G401 (cell line): ENCODE measurements at regions not wholly inside any gene's neighbourhood (a gene's known extent, or its start where the extent isn't known, plus 50 kb on each side); places are given as distances from the start of the nearest gene placed in this dataset.

Experiments
- DNase-seq: peaks from one replicate; pipeline ENCODE4 v3.0.0-alpha.2; 2015; ENCODE audit warnings: low spot score
- in situ Hi-C: cut with HindIII; loops from 2 replicates; pipeline ENCODE4 v1.10.0; 2016; ENCODE audit warnings: low sequenced_read_pairs, mixed read lengths

DNA sequence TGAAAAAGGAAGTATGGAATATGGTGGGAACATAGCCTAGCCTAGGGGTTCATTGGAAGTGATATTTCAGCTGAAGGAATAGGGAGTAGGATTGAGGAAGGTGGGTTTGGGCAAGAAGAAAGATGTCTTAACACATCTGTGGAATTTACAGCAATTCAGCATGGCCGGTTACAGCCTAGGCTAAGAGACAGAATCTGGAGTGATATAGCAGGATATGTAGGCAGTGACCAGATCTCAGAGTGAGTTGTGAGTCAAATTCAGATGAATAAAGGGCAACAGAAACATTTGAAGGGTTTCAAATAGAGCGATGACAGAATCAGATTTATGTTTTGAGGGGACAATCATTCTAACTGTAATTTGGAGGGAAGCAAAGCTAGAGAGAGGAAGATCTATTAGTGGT, 199.0 kb upstream of the PRPS1L1 start:
- no peak for DNase-seq
- in situ Hi-C loops: no loop called here

DNA sequence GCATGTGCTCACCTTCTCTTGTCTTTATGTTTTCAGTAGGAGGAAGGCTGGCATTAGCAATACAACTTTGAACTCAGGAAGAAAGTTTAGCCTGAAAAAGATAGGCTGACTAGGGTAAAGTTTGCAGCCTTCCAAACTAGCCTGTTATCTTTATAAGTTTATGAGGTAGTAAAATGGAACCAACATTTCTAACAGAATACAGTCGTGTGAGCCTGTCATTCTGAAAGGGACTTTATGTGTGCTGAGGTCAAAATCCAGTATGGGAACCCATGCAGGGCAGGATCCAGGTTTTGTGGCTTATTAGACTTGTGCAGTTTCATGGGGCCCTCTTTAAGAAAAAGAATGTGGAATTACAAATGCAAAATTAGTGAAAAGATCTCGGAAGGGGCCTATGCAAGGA, 201.0 kb upstream of the PRPS1L1 start:
- DNase-seq: no peak
- in situ Hi-C loops: no loop called here

DNA sequence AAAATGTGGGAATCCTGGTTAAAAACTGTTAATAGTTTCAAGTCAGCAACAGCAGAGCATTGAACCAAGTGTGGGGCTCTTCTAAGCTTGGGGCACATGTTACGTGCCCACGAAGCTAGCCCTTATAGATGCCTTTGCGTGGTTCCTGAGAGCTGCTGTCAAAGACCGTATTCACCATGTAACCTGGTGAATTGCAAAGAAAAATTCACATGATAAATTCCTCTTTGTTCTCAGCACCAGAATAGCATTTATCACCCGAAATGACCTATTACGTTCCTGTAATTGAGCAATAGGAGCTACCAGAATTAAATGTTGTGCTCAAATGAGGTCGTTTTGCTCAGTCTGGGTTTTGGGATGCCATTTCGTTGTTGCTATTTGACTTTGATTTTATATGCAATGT, 202.6 kb upstream of the PRPS1L1 start:
- DNase-seq: no peak
- in situ Hi-C loops: no loop called here

DNA sequence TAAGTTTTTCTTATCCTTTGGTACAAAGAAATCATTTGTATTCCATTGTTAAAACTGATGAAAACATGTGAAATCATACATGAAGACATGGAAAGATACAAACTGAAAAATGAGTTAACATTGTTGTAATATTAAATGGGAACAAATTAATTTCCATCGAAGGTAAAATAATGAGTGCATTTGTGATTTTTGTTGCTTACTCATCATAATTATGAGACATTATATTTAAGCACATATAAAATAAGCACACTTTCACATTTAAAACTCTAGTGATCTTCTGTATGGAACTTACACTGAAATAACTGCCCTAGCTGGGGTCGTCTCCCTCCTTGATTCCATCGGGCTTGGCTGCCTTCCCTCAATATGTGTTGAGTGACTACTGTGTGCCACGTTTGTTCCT, 204.2 kb upstream of the PRPS1L1 start:
- in situ Hi-C loops: no loop called here
- DNase-seq: no peak

DNA sequence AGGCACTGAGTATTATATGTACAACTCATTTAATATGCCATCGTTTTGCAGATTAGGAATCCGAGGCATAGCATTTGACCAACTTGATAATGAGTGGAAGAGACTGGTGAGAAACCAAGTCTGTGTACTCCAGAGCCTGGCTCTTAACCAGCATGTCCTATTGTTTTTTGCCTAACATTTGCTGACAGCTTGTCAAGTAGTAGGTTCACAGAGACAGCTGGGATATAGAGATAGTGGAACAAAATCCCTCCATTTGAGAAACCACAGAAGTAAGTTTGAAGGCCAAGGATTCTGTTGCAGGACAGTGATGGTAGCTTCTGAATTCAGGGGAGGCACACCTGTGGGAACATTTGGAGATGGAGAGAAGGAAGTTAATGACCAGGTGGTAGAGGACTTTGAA, 206.9 kb upstream of the PRPS1L1 start:
- DNase-seq: no peak
- in situ Hi-C loops: no loop called here

DNA sequence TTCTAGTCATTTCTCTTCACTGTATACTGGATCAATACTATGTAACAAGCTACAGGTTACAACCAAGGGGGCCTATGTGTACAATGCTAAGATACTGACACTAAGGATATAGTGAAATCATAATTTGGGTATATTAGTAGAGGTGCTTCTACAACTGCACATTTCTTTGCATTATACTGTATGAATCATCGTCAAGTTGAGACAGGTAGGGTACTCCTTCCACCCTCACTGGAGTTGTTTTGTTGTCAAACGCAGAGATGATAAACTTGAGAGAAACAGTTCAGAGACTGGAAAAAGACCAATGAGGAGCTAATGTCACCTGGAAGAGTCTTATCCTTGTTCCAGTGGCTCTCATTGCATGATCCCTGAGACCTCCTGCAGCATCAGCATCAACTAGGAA, 208.2 kb upstream of the PRPS1L1 start:
- in situ Hi-C loops: no loop called here
- DNase-seq: no peak

DNA sequence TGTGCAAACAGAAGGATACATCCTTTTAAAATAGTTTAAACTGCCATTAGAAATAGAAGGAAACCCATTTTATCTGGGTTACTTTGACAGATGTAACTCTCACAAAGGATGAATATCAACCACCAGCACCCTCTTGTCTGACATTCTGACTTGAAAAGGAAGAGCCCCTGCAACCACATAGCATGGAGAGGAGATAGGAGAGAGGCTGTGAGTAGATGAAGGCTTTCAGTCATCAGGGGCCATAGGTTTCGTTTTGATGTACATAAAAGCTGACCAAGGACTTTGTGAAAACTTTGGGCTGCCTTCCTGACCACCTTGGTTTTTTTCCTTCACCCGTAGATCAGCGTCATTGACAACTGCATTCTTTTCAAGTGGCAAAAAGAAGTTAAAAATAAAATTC, 211.6 kb upstream of the PRPS1L1 start:
- in situ Hi-C loops: no loop called here
- no peak for DNase-seq

DNA sequence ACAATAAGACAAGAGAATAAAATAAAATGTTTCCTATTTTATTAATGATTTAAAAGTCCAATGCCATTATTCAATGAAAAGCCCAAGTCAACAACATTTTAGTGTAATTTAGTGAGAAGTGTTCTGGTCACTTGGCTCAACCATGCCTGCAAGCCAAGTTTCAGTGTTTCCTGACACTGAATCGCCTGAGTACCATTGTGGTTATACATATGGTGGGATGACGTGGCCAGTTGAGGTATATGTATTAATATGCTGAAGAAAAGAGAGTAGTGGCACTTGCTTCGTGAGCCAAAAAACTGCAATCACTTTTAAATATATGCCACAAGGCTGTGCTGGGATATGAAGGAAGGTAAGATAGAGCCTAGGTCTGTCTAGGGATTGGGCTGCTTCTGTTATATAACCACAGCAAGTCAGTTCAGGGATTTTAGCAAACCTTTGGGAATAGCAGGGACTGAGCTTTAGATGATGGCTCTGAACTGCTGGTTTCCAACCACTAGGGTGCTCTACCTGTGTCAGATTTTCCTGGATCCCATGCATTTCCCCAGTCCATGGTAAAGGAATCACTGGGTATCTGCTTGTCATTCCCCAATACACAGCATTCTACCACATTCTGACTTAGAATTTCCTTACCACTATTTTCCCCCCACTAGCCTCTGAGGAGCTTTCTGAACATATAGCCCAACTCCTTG, 214.0 kb upstream of the PRPS1L1 start:
- in situ Hi-C loops: no loop called here
- DNase-seq: no peak

DNA sequence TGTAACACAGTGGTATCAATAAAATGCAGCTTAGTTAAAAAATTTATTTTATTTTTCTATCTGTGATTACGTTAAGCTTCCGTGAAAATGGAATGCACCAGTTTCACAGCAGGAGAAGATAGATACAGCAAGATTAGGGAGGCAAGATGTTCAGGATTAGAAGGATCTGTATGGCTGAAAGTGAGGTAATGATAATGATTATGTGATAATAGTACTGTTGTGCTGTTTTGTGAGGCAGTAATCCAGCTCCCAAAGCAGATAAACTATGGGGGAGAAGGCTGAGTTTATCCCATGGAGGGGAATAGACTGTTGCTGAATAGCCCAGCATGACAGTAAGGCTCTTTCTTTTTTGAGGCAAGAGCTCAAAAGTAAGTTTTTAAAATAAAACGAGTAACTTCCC, 216.1 kb upstream of the PRPS1L1 start:
- in situ Hi-C loops: no loop called here
- no peak for DNase-seq

DNA sequence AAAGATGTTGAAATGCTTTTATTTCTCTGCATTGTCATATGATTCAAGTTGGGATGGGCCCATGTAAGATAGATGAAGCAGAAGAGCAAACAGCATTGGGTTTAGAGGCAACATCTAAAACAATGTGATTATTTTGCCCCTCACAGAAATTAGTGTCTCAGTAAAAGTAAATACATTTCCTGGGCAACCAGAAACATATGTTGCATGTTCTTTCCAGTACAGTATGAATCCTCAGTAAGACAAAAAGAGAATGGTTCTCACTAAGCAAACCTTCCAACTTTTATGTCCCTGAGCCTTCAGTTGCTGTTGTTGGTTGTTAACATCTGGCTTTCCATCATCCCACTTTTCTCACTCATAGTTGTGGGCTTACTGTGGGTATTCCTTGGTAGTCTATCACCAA, 222.5 kb upstream of the PRPS1L1 start:
- no peak for DNase-seq
- in situ Hi-C loops: no loop called here

DNA sequence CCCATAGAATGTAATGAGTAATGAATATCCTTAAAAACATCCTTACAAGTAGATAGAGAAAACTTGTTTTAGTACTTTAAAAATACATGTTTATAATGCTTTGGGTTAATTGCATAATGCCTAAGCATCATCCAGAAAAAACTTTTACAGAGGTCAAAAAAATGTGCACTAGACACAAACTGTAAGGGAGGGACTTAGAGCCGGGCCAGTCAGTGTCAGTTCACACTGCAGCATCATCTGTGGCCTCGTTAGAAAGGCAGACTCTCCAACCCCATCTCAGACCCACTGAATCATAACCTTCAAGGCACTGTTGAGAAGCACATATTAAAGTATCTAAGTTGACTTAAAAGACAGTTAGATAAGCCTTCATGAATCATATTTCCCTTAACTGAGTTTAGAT, 230.1 kb upstream of the PRPS1L1 start:
- no peak for DNase-seq

DNA sequence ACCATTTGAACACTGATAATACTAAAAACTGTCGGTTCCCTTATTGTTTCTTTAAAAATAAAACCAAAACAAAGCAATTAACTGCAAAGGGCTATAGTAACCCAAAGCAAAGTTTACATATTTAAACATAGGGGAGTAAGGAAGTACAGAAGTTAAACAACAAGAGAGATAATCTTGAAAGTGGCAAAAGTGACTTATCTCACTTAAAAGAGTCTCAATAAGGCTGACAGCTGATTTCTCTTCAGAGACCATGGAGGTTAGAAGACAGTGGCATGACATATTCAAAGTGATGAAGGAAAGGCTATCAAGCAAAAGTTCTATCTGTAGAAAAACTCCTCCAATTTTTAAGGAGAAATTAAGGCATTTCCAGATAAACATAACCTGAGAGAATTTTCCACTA, 233.5 kb upstream of the HDAC9 start:
- in situ Hi-C loops: no loop called here
- no peak for DNase-seq

More for the DNA sequence above, 230.1 kb upstream of the PRPS1L1 start:
- in situ Hi-C loops: no loop called here

DNA sequence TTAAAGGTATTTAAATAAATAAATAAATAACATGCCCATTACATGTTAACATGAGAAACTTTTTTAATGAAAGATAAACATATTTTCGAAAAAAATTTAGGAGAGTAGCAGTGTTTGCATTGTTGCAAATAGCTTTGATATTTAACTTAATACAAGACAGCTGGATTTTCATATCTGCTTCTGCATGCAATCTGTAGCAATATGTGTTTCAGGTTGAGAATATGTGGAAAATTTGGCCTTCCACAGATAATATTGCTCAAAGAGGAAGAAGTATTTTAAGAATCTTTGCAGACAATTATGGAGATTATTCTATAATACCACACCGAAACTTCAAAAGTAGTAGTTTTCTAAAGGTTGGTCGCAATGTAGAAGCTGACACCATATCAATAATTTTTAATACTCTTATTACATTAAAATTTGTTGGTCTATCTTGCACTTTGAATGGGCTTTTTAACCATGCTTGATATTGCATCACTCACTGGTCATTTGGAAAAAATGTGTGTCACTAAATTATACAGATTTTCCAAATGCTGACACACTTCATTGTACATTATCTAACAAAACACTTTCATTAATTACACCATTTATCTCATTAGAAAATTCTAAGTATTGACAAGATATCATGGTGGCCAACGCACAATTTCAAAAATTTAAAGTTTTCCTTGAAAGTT, 229.8 kb upstream of the HDAC9 start:
- DNase-seq: no peak
- in situ Hi-C loops: no loop called here

DNA sequence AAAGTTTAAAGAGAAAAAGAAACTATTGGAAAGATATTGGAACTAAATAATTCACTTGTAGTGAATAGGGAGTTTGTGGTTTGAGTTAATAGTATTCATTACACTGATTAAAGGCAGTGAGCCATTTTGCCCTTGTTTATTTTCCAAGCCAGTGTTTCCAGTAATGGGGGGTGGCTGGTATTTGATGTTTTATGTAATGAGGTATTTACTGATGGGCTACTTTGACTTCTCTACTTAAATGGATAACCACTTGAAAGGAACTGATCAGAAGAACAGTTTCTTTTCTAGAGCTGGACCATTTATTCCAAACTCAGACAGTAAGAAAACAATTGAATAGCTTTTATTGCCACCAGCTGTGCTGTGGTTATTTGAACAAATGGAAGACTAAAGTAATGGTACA, 227.0 kb upstream of the HDAC9 start:
- DNase-seq: no peak
- in situ Hi-C loops: no loop called here

DNA sequence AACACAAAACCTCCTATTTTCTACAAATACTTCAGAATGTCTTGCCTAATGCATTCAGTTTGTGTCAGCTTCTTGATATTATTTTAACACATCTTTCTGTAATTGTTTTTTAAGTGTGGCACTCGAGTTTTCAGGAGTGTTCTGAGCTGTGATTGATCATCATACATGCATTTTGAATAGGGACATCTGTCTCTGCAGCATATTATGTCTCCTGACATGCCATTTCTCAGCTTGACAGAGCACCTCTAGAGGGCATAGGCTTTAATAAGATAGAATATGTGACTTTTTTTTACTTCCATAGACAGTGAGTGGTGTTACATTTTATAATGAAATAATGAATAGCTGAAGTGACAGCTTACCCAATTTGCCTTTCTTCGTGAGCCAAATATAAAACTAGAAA, 219.2 kb upstream of the HDAC9 start:
- no peak for DNase-seq
- in situ Hi-C loops: no loop called here

DNA sequence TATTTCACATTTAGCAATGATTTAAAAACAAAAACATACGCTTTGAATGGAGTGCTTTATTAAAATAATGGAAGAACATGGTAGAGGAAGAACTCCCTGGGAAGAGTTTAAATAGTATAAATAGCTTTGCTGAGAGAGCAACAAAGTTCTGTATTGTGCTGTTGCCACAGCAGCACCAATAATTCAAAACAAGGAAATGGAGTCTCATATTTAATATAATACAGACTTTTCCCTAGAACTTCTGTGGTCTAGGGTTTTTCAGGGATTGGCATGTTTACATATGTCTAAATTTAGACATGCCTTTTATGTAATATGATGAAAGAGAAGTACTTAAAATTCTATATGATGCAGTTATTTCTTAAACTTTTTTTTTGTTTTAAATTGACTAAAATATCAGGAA, 217.2 kb upstream of the HDAC9 start:
- DNase-seq: no peak
- in situ Hi-C loops: no loop called here

DNA sequence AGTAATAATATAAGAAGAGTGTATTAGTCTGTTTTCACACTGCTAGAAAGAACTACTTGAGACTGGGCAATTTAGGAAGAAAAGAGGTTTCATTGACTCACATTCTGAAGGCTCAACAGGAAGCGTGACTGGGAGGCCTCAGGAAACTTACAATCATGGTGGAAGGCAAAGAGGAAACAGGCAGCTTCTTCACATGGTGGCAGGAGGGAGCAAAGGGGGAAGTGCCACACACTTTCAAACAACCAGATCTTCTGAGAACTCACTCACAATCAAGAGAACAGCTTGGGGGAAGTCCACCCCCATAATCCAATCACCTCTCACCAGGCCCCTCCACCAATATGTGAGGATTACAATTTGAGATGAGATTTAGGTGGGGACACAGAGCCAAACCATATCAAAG, 212.5 kb upstream of the HDAC9 start:
- in situ Hi-C loops: no loop called here

DNA sequence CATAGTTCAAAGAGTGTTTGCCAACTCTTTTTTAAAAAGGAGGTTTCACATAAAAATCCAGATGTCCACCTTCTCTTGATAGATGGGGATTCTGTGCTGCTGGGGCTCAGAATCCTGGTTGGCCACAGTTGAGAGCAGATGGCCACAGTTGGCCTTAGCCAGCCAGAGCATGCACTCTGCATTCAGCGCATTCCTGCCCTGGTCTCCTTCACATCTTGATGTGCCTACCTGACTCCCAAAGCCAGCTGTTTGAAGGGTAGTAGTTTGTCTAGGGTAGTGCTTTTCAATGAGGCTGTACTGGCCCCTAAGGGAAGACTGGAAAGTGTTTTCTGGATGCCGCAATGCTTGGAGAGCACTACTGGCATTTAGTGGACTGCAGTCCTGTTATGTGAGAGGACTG, 208.1 kb upstream of the HDAC9 start:
- DNase-seq: no peak
- in situ Hi-C loops: no loop called here

More for the DNA sequence above, 212.5 kb upstream of the HDAC9 start:
- no peak for DNase-seq

DNA sequence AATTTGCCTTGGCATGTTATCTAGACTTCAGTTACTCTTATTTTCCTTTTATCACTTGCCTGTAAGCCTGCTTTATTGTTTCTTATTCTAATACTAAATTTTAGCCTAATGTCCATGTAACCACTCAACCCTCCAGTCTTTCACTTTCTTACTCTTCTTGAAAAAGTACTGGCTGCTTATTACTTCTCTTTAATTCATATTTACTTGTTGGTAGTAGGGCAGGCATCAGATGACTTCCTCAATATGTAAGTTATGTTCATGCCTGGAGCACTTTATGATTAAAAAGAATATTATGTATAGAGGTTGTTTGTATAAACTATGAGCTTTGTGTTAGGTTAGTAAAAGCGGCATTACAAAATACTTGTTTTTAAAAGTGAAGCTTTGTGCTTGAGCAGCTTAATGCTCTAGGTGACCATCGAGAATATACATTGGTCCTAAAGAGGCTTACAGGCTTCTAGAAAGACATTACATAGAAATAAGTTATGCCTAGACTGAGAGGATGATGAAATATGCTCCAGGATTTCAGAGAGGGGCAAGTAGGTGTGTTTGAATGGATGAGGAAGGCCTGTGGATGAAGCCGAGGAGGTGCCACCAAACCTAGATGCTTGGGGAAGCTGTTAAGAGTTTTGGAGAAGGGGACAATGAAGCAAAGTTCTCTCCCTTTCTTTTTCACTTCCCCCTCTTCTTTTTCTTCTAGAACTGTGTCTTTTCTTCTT, 207.1 kb upstream of the HDAC9 start:
- no peak for DNase-seq
- in situ Hi-C loops: no loop called here

DNA sequence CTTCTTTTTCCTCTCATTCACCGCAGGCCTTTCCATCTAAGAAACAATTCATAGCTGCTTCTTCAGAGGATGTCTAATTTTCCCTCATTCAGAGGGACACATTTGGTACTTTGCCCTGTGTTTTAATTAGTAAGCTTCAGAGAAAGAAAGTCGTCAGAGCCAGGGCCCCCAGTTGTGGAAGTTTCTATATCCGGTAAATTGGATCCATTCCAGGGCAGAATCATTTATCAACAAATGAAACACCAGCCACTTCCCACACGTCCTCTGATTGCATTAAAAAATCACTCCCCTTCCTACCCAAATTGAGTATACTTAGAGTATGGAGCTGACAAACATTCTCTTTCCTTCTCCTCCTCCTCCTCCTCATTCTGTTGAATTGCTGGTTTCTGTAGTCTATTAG, 205.8 kb upstream of the HDAC9 start:
- DNase-seq: no peak
- in situ Hi-C loops: no loop called here

DNA sequence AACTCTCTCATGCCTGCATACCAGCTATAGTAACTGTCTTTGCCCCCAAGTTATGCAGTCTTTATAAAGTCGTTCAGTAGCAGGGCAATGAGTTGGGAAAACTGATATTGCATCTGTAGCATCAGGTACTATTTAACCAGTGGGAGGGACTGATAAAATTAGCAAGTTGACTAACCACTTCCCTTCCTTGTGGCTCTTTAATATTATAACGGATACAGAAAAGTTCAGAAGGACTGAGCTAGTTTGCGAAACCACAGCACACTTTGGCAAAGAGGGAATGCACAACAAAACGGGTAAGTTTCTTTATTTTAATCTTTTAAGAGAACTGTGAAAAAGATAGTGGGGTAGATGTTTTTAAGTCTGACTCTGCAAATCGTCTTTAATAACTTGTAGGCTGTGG, 205.3 kb upstream of the HDAC9 start:
- in situ Hi-C loops: no loop called here

More for the DNA sequence above, 205.3 kb upstream of the HDAC9 start:
- no peak for DNase-seq
